ENCODE measurements at regions not wholly inside any gene's neighbourhood (a gene's known extent, or its start where the extent isn't known, plus 50 kb on each side); places are given as distances from the start of the nearest gene placed in this dataset.

- TF ChIP-seq, protein P1, sequence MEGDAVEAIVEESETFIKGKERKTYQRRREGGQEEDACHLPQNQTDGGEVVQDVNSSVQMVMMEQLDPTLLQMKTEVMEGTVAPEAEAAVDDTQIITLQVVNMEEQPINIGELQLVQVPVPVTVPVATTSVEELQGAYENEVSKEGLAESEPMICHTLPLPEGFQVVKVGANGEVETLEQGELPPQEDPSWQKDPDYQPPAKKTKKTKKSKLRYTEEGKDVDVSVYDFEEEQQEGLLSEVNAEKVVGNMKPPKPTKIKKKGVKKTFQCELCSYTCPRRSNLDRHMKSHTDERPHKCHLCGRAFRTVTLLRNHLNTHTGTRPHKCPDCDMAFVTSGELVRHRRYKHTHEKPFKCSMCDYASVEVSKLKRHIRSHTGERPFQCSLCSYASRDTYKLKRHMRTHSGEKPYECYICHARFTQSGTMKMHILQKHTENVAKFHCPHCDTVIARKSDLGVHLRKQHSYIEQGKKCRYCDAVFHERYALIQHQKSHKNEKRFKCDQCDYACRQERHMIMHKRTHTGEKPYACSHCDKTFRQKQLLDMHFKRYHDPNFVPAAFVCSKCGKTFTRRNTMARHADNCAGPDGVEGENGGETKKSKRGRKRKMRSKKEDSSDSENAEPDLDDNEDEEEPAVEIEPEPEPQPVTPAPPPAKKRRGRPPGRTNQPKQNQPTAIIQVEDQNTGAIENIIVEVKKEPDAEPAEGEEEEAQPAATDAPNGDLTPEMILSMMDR (IDR thresholded peaks at IDR 0.05) = no peak
- TF ChIP-seq POLR2A (IDR thresholded peaks at IDR 0.05) (no peak), EP300 (IDR thresholded peaks at IDR 0.05) (no peak)
Observed at GRCh38 chr7:112882511-112882910, 92.3 kb upstream of the TMEM168 start.

Measured in gastroesophageal sphincter (tissue), 3 donors.